T-helper 1 cell treated with Interleukin-12 subunit alpha and Interleukin-12 subunit beta and Interleukin-4 antibody, amounts not matched to agents 30 μg/mL and 1 μg/mL, for 36 hours (primary cell): ENCODE measurements at regions not wholly inside any gene's neighbourhood (a gene's known extent, or its start where the extent isn't known, plus 50 kb on each side); places are given as distances from the start of the nearest gene placed in this dataset.
"Not testable (repeated sequence)": the region's sequence is repeated elsewhere in the genome, so short reads cannot be mapped to it uniquely, and the experiment has no call there.

Experiments used
- H3K27ac Mint-ChIP-seq: one replicate; pipeline ENCODE4 v1.8.0; 2021; ENCODE audit warnings: mild to moderate bottlenecking, mixed read lengths
- H3K27me3 Mint-ChIP-seq: one replicate; pipeline ENCODE4 v1.8.0; 2021; ENCODE audit warnings: low read depth, mixed read lengths
- H3K36me3 Mint-ChIP-seq: one replicate; pipeline ENCODE4 v1.8.0; 2021; ENCODE audit warnings: low read depth, mixed read lengths
- H3K4me1 Mint-ChIP-seq: one replicate; pipeline ENCODE4 v1.8.0; 2021; ENCODE audit warnings: low read depth, mixed read lengths
- H3K4me3 Mint-ChIP-seq: one replicate; pipeline ENCODE4 v1.8.0; 2021; ENCODE audit warnings: mild to moderate bottlenecking, moderate library complexity, mixed read lengths
- H3K9me3 Mint-ChIP-seq: one replicate; pipeline ENCODE4 v1.8.0; 2021; ENCODE audit warnings: mixed read lengths

- Mint-ChIP-seq H3K9me3 (no peaks in the 10 kb centered on the region), H3K4me1 (no peaks in the 10 kb centered on the region), H3K27ac (no peak overlapping the region), H3K27me3 (no peaks in the 10 kb centered on the region), H3K36me3 (no peaks in the 10 kb centered on the region), H3K4me3 (no peak overlapping the region)
These were observed 78.5 kb downstream of the TTLL2 start for GRCh38 chr6:167403427-167403826.

GRCh38 chr6:167404385-167405049, 79.6 kb downstream of the TTLL2 start:
- H3K4me3 Mint-ChIP-seq = no peak overlapping the region
- H3K36me3 Mint-ChIP-seq = no peaks in the 10 kb centered on the region
- no peaks in the 10 kb centered on the region for H3K27me3 Mint-ChIP-seq
- H3K4me1 Mint-ChIP-seq = no peaks in the 10 kb centered on the region
- no peak overlapping the region for H3K27ac Mint-ChIP-seq
- no peaks in the 10 kb centered on the region for H3K9me3 Mint-ChIP-seq

DNA sequence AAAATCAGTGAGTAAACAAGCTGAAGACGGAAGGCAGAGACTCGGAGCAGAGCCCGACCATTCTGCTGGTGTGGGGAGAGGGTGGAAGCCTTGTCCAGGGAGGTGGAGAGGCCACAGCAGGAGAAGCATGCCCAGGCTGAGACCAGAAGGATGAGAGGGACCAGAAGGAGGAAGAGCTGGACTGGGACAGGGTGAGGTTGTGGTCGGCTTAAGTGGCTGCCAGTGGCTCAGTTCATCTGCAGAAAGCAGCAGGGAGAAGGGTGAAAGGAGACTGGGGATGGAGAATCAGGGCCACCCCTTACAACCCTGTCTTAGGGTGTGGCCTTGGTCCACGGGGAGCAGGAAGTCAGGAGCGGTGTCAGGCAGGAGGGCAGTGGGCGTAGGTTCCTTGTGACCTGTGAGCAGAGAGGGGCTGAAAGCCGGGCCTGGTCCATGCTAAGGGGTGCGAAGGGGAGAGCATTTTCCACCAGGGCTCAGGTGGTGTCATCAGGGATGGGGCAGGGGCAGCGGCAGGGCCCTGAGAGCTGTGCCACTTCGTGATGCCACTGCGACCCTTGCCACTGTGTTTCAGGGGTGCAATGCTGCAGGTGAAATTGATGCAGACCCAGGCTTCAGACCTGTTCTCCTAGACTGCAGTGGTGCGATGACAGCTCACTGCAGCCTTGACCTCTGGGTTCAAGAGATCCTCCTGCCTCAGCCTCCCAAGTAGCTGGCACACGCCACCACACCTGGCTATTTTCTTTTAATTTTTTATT, 81.1 kb downstream of the TTLL2 start:
- H3K4me1 Mint-ChIP-seq = no peaks in the 10 kb centered on the region
- no peak overlapping the region for H3K4me3 Mint-ChIP-seq
- no peaks in the 10 kb centered on the region for H3K9me3 Mint-ChIP-seq
- no peaks in the 10 kb centered on the region for H3K36me3 Mint-ChIP-seq
- H3K27ac Mint-ChIP-seq = no peak overlapping the region
- H3K27me3 Mint-ChIP-seq = no peaks in the 10 kb centered on the region

GRCh38 chr6:167406533-167407238, 81.8 kb downstream of the TTLL2 start:
- not testable (repeated sequence) for H3K27me3 Mint-ChIP-seq, H3K4me1 Mint-ChIP-seq, H3K9me3 Mint-ChIP-seq, H3K4me3 Mint-ChIP-seq, H3K36me3 Mint-ChIP-seq, H3K27ac Mint-ChIP-seq

DNA sequence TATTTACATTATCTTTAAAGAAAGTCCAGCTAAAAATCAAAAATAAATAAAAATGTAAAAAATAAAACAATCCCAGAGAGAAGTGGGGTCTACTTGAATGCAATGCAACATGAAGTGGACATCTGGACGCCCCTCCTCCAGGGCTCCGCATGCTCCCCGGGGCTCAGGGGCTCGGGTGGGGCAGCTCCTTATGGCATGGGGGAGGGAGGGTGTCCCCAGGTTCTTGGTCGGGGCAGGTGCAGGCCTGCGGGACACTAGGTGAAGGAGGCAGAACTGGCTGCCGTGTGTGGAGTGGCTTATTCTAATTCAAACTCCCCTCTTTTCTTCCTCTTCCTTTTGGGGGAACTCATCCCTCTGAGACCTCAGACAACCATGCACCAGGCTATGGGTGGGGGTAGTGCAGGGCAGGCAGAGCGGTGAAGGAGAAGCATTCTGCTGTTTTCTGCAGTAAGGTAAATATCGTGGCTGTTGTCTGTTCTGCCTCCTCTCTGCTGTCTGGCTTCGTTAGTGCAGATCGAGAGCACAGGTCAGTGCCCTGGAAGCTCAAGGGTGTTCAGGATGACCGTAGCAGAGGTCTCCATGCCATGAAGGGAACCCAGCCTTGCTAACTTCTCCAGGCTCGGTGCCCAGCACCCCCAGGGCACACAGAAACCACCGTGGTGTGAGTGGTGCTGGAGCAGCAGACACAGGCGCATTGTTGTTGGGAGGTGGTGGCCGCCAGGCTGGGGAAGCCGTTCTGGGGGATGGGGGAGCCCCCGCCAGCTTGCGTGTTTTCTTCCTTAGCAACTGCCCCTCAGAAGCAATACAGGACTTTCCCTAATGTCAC, 82.6 kb downstream of the TTLL2 start:
- Mint-ChIP-seq H3K27me3 (no peaks in the 10 kb centered on the region), H3K4me1 (no peaks in the 10 kb centered on the region), H3K4me3 (no peak overlapping the region), H3K9me3 (no peaks in the 10 kb centered on the region), H3K27ac (no peak overlapping the region), H3K36me3 (no peaks in the 10 kb centered on the region)

GRCh38 chr6:167408235-167408869, 83.5 kb downstream of the TTLL2 start:
- Mint-ChIP-seq H3K9me3 (no peaks in the 10 kb centered on the region), H3K27ac (no peak overlapping the region), H3K36me3 (no peaks in the 10 kb centered on the region), H3K4me1 (no peaks in the 10 kb centered on the region), H3K4me3 (no peak overlapping the region), H3K27me3 (no peaks in the 10 kb centered on the region)

DNA sequence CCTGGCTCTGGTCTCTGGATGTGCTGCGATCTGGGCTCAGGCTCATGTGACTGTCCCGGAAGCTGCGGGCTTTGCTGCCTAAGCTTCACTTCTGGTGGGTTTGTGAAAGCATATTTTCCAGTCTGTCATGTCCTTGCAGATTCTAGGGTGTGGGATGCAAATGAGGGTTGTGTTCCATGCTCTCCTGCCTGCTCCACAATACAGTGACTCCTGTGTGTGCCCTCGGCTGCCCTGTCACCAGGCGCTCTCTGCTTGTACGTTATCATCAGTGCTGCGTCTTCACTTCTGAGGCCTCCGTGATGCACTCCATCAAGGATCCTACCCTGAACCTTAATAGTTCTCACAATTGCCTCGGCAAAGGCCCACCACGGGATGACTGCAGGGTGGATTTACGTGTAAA, 84.2 kb downstream of the TTLL2 start:
- no peaks in the 10 kb centered on the region for H3K9me3 Mint-ChIP-seq
- no peaks in the 10 kb centered on the region for H3K36me3 Mint-ChIP-seq
- no peak overlapping the region for H3K27ac Mint-ChIP-seq
- no peaks in the 10 kb centered on the region for H3K27me3 Mint-ChIP-seq
- no peaks in the 10 kb centered on the region for H3K4me1 Mint-ChIP-seq
- H3K4me3 Mint-ChIP-seq = no peak overlapping the region

- no peaks in the 10 kb centered on the region for H3K36me3 Mint-ChIP-seq
- no peak overlapping the region for H3K27ac Mint-ChIP-seq
- no peaks in the 10 kb centered on the region for H3K4me1 Mint-ChIP-seq
- H3K27me3 Mint-ChIP-seq = no peaks in the 10 kb centered on the region
- no peak overlapping the region for H3K4me3 Mint-ChIP-seq
- no peaks in the 10 kb centered on the region for H3K9me3 Mint-ChIP-seq
These were observed 84.8 kb downstream of the TTLL2 start for GRCh38 chr6:167409694-167410093.

DNA sequence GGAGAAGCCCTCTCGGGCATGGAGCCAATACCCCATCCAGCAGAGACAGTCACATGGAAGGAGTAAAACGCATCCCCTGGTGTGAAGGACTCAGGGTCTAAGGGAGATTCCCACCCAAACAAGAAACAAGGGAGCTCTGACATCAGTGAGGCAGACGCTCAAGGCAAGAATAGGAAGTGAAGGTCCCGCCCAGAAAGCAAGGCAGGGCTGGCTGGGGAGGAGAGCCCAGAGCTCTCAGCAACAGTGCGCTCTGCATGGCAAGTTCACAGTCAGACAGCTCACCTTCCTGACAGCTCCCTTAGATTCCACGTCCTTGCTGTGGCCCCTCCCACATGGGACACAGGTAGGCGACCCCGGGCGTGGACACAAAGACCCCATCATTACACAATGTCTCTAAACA, 85.6 kb downstream of the TTLL2 start:
- Mint-ChIP-seq H3K4me3 (no peak overlapping the region), H3K36me3 (no peaks in the 10 kb centered on the region), H3K27ac (no peak overlapping the region), H3K9me3 (no peaks in the 10 kb centered on the region), H3K4me1 (no peaks in the 10 kb centered on the region), H3K27me3 (no peaks in the 10 kb centered on the region)

- Mint-ChIP-seq H3K27me3 (no peaks in the 10 kb centered on the region), H3K27ac (no peak overlapping the region), H3K4me3 (no peak overlapping the region), H3K4me1 (no peaks in the 10 kb centered on the region), H3K9me3 (no peaks in the 10 kb centered on the region), H3K36me3 (no peaks in the 10 kb centered on the region)
These were observed 87.6 kb downstream of the TTLL2 start for GRCh38 chr6:167412506-167412905.

DNA sequence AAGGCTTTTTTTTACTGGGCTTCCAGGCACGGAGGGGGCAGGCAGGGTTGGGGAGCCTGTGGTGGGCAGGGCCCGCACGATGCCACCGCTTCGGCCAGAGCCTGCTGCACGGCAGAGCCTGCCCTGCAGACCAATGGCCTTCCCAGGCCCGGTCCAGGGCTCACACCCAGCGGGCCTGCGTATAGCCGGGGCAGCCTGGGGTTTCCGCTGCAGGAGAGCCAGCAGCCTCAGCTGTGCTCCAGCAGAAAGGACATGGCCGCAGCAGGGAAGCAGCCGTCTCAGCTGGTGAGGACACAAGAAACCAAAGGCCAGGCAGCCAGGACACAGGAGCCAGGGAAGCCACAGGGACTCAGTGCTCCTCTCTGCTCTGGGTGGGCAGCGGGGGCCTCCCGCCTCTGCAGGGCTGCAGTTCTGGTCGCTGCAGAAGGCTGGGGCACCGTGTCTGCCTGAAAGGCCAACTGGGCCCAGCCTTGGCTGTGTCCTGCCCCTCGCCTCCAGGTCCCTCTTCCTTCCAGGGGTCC, 90.6 kb downstream of the TTLL2 start:
- H3K27me3 Mint-ChIP-seq = peaks cover 3% of the 10 kb centered on the region
- no peak overlapping the region for H3K27ac Mint-ChIP-seq
- no peaks in the 10 kb centered on the region for H3K4me1 Mint-ChIP-seq
- H3K36me3 Mint-ChIP-seq = no peaks in the 10 kb centered on the region
- H3K9me3 Mint-ChIP-seq = no peaks in the 10 kb centered on the region
- H3K4me3 Mint-ChIP-seq = no peak overlapping the region

DNA sequence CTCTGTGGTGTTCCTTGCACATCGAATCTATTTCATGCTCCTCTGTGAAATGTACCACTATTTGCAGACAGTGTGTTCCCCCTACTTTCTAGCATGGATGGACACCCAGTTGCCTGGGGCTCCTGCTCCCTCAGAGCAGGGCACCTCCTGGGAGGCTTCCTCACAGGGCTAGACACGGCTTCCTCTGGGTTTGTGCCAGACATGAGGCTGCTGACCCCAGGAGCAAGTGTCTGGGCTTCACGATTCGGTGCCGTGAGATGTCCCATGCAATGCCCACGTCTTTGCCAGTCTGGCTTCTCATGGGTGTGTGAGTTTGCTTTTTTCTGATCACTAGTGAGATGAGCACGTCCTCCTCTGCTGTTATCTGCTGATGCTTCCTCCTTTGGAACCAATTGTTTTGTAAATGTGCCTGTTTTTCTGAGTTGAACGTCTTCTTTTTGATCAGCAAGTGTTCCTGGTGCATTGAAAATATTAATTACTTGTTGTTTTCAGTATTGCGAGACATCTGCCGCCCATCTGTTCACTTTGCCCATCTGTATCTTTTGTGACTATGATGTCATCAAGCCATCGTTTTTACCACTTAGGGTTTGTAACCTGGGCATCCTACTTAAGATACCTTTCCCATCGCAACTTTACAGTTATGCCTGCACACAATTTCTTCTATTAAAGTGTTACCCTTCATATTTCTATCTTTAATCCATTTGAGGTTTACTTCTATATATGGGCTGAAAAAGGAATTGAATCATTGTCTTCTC, 92.0 kb downstream of the TTLL2 start:
- peaks cover 3% of the 10 kb centered on the region for H3K27me3 Mint-ChIP-seq
- no peaks in the 10 kb centered on the region for H3K9me3 Mint-ChIP-seq
- H3K4me1 Mint-ChIP-seq = no peaks in the 10 kb centered on the region

GRCh38 chr6:167420177-167420576, 95.3 kb downstream of the TTLL2 start:
- Mint-ChIP-seq H3K36me3 (no peaks in the 10 kb centered on the region), H3K27ac (no peak overlapping the region), H3K27me3 (peaks cover 3% of the 10 kb centered on the region), H3K9me3 (no peaks in the 10 kb centered on the region), H3K4me1 (no peaks in the 10 kb centered on the region), H3K4me3 (no peak overlapping the region)

More for the DNA sequence above, 92.0 kb downstream of the TTLL2 start:
- no peak overlapping the region for H3K27ac Mint-ChIP-seq
- no peak overlapping the region for H3K4me3 Mint-ChIP-seq
- no peaks in the 10 kb centered on the region for H3K36me3 Mint-ChIP-seq
